Coronary artery (tissue), 2 donors: ENCODE measurements at regions not wholly inside any gene's neighbourhood (a gene's known extent, or its start where the extent isn't known, plus 50 kb on each side); places are given as distances from the start of the nearest gene placed in this dataset.

ENCODE experiments used
- DNase-seq: peaks from one replicate; pipeline ENCODE4 v3.0.0-alpha.2; 2017; ENCODE audit warnings: low spot score
- H3K27ac ChIP-seq, 2 donors: fragments of 200-600 bp; sonication (generic); one replicate each; pipeline ENCODE4 v1.5.1; 2016 to 2019
- H3K4me3 ChIP-seq: fragments of 200-600 bp; sonication (generic); 2 replicates; pipeline ENCODE4 v1.5.1; 2016; ENCODE audit warnings: mild to moderate bottlenecking, moderate library complexity
- CTCF ChIP-seq: fragments of 200-600 bp; sonication (generic); IDR thresholded peaks from one replicate; pipeline ENCODE4 v1.5.1; 2019; ENCODE audit warnings: antibody characterized with exemption

- DNase-seq: no peak
- Histone ChIP-seq H3K27ac (no peak overlapping the region), H3K4me3 (no peak overlapping the region)
- TF ChIP-seq CTCF: no peak
Measured at GRCh38 chr7:24483804-24484203, 89.4 kb upstream of the PALS2 start.

- H3K4me3 ChIP-seq: no peak overlapping the region
- no peak overlapping the region for H3K27ac ChIP-seq
- TF ChIP-seq CTCF: no peak
- no peak for DNase-seq
Measured at GRCh38 chr7:24492576-24492975, 80.7 kb upstream of the PALS2 start.

- TF ChIP-seq CTCF: no peak
Measured at GRCh38 chr7:24494832-24495231, 78.4 kb upstream of the PALS2 start.

GRCh38 chr7:24496036-24496435 is 77.2 kb upstream of the PALS2 start:
- no peak for TF ChIP-seq CTCF
- Histone ChIP-seq H3K4me3 (no peak overlapping the region), H3K27ac (no peak overlapping the region)
- no peak for DNase-seq

More at GRCh38 chr7:24494832-24495231, 78.4 kb upstream of the PALS2 start:
- DNase-seq: no peak
- no peak overlapping the region for H3K4me3 ChIP-seq
- no peak overlapping the region for H3K27ac ChIP-seq

- Histone ChIP-seq H3K27ac (no peak overlapping the region), H3K4me3 (no peak overlapping the region)
- no peak for TF ChIP-seq CTCF
- DNase-seq: no peak
Measured at GRCh38 chr7:24498439-24498838, 74.8 kb upstream of the PALS2 start.

- no peak for TF ChIP-seq CTCF
- Histone ChIP-seq H3K27ac (no peak overlapping the region), H3K4me3 (no peak overlapping the region)
- no peak for DNase-seq
Measured at GRCh38 chr7:24499871-24500270, 73.4 kb upstream of the PALS2 start.

- peak overlapping the region; percentile 32 for H3K4me3 ChIP-seq
- TF ChIP-seq CTCF: no peak
- DNase-seq: no peak
- H3K27ac ChIP-seq: no peak overlapping the region
Measured at GRCh38 chr7:24500599-24500998, 72.7 kb upstream of the PALS2 start.
